ENCODE measurements at regions not wholly inside any gene's neighbourhood (a gene's known extent, or its start where the extent isn't known, plus 50 kb on each side); places are given as distances from the start of the nearest gene placed in this dataset.

DNA sequence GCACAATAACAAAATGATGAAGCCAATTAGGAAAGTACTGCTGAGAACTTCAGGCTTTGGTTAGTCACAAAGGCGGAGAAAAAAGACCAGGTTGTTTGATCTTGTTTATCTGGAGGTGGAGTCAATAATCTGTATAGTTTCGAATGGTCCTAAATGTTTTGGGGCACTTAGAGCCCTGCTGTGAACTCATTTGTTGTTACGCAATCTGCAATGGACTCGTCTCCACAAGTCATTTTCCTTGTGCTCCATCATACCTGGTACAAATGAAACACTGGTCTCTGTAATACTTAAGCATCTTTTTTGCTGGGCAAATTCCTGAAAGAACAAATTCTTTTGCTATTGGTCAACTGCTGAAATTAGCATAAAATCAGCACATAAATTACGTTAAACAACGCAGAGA is 430.5 kb downstream of the GATA3 start:
- H3K27ac ChIP-seq (ENCODE audit: low read length) = no peak overlapping the region
- Mint-ChIP-seq H3K4me3 (no peak overlapping the region), H3K9me3 (no peaks in the 10 kb centered on the region), H3K4me1 (no peaks in the 10 kb centered on the region), H3K27ac (no peak overlapping the region), H3K27me3 (ENCODE audit: low read depth in 2 of 2) (peaks cover 23 to 51% of the 10 kb centered on the region in 2 donors), H3K36me3 (no peaks in the 10 kb centered on the region)
- H3K36me3 ChIP-seq (ENCODE audit: control insufficient read depth, insufficient read depth, low read length) = no peaks in the 10 kb centered on the region
- 96% methylated on average over 6 of the region's 6 CpGs for WGBS (ENCODE audit: insufficient coverage)
- H3K27me3 ChIP-seq (ENCODE audit: control insufficient read depth, insufficient read depth, low read length) = peaks cover 7% of the 10 kb centered on the region
- no peak overlapping the region for H3K4me3 ChIP-seq (ENCODE audit: low read length)
- TF ChIP-seq, protein P1, sequence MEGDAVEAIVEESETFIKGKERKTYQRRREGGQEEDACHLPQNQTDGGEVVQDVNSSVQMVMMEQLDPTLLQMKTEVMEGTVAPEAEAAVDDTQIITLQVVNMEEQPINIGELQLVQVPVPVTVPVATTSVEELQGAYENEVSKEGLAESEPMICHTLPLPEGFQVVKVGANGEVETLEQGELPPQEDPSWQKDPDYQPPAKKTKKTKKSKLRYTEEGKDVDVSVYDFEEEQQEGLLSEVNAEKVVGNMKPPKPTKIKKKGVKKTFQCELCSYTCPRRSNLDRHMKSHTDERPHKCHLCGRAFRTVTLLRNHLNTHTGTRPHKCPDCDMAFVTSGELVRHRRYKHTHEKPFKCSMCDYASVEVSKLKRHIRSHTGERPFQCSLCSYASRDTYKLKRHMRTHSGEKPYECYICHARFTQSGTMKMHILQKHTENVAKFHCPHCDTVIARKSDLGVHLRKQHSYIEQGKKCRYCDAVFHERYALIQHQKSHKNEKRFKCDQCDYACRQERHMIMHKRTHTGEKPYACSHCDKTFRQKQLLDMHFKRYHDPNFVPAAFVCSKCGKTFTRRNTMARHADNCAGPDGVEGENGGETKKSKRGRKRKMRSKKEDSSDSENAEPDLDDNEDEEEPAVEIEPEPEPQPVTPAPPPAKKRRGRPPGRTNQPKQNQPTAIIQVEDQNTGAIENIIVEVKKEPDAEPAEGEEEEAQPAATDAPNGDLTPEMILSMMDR (IDR thresholded peaks at IDR 0.05) = no peak
- no peaks in the 10 kb centered on the region for H3K9me3 ChIP-seq (ENCODE audit: control insufficient read depth, insufficient read depth, low read length)
- intact Hi-C loops (cut with micrococcal nuclease) = no loop called here
- no peaks in the 10 kb centered on the region for H3K4me1 ChIP-seq (ENCODE audit: control insufficient read depth, insufficient read depth, low read length)
- ATAC-seq (no peak), DNase-seq (no peak)

DNA sequence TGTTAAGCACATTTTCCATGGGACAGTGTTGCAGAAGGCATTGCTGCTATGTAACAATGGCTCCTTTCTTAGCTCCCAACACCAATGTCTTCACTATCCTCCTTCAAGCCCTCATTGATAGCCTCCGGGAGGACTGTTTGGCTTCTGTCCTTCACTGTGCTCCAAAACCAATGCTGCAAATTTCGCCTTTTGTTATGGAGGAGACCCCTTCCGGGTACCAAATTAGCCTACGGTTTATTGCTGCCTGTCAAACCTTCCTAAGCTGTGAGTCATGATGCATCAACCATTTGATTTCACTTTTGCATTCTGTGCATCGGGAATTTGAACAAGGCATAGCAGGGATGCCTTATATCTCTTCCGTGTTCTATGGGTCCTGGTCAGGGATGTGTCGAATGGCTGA is 432.9 kb downstream of the GATA3 start:
- intact Hi-C loops (cut with micrococcal nuclease) = no loop called here
- H3K4me1 ChIP-seq (ENCODE audit: control insufficient read depth, insufficient read depth, low read length) = no peaks in the 10 kb centered on the region
- ATAC-seq = no peak
- no peaks in the 10 kb centered on the region for H3K36me3 ChIP-seq (ENCODE audit: control insufficient read depth, insufficient read depth, low read length)
- Mint-ChIP-seq H3K4me3 (no peak overlapping the region), H3K27me3 (ENCODE audit: low read depth in 2 of 2) (peaks cover 16 to 38% of the 10 kb centered on the region in 2 donors), H3K4me1 (no peaks in the 10 kb centered on the region), H3K27ac (no peak overlapping the region), H3K36me3 (no peaks in the 10 kb centered on the region), H3K9me3 (no peaks in the 10 kb centered on the region)
- TF ChIP-seq, protein P1 (IDR thresholded peaks at IDR 0.05) = no peak
- H3K4me3 ChIP-seq (ENCODE audit: low read length) = no peak overlapping the region
- no peaks in the 10 kb centered on the region for H3K9me3 ChIP-seq (ENCODE audit: control insufficient read depth, insufficient read depth, low read length)
- H3K27ac ChIP-seq (ENCODE audit: low read length) = no peak overlapping the region
- WGBS (ENCODE audit: insufficient coverage) = 94% methylated on average over 7 of the region's 7 CpGs
- no peak for DNase-seq
- peaks cover 5% of the 10 kb centered on the region for H3K27me3 ChIP-seq (ENCODE audit: control insufficient read depth, insufficient read depth, low read length)

DNA sequence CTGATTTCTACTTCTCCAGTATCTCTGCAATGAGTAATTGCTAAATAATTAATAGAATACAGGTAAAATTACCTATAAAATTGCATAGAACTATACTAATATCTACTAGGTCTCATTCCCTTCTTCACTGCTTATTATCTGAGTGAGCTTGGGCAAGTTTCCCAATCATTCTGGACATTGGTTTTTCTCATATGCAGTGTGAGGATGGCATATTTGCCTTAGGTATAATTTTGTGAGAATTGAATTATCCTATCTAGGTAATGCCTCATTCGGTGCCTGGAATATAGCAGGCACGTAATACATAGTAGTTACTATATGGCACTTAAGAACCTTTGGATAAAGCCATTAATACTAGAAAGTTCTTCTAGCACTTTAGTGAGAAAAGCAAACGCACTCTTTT is 434.7 kb downstream of the GATA3 start:
- Histone ChIP-seq H3K9me3 (ENCODE audit: control insufficient read depth, insufficient read depth, low read length) (no peaks in the 10 kb centered on the region), H3K36me3 (ENCODE audit: control insufficient read depth, insufficient read depth, low read length) (no peaks in the 10 kb centered on the region), H3K27me3 (ENCODE audit: control insufficient read depth, insufficient read depth, low read length) (peaks cover 3% of the 10 kb centered on the region), H3K27ac (ENCODE audit: low read length) (no peak overlapping the region), H3K4me1 (ENCODE audit: control insufficient read depth, insufficient read depth, low read length) (no peaks in the 10 kb centered on the region), H3K4me3 (ENCODE audit: low read length) (no peak overlapping the region)
- ATAC-seq (no peak), DNase-seq (no peak)
- no peaks in the 10 kb centered on the region for H3K4me1 Mint-ChIP-seq
- 93% methylated on average over 3 of the region's 3 CpGs for WGBS (ENCODE audit: insufficient coverage)
- no peak overlapping the region for H3K4me3 Mint-ChIP-seq
- H3K36me3 Mint-ChIP-seq = no peaks in the 10 kb centered on the region
- H3K9me3 Mint-ChIP-seq = no peaks in the 10 kb centered on the region
- H3K27me3 Mint-ChIP-seq (ENCODE audit: low read depth in 2 of 2) = peaks cover 23 to 35% of the 10 kb centered on the region in 2 donors
- H3K27ac Mint-ChIP-seq = no peak overlapping the region
- intact Hi-C loops (cut with micrococcal nuclease) = no loop called here
- TF ChIP-seq, protein P1 (IDR thresholded peaks at IDR 0.05) = no peak

DNA sequence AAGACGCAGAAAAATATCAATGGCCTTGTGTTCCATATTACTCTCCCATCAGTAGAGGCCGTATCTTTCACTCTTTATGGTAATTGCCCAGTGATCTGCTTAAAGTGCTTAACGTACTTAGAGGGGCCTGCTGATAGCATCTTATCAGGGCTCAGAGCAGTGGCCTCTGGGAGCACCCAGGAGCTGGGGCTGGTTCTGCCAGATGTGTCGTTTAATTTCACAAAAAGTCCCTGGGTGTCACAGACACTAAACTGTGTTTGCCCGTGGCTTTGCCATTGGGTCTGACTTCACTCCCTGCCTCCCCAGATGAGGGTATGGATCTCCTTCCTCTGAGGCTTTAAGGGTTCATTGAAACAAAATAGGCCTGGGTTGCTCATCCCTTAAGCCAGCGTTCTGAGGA is 435.3 kb downstream of the GATA3 start:
- intact Hi-C loops (cut with micrococcal nuclease) = loop anchor here (10.0 kb wide), 1 partner anchor 615 kb away; no protein-coding TSS in a partner anchor
- Mint-ChIP-seq H3K4me1 (no peaks in the 10 kb centered on the region), H3K27me3 (ENCODE audit: low read depth in 2 of 2) (peaks cover 25 to 39% of the 10 kb centered on the region in 2 donors), H3K4me3 (no peak overlapping the region), H3K36me3 (no peaks in the 10 kb centered on the region), H3K27ac (no peak overlapping the region), H3K9me3 (no peaks in the 10 kb centered on the region)
- no peak overlapping the region for H3K4me3 ChIP-seq (ENCODE audit: low read length)
- ATAC-seq (no peak), DNase-seq (no peak)
- TF ChIP-seq, protein P1 (IDR thresholded peaks at IDR 0.05) = no peak
- no peaks in the 10 kb centered on the region for H3K4me1 ChIP-seq (ENCODE audit: control insufficient read depth, insufficient read depth, low read length)
- H3K36me3 ChIP-seq (ENCODE audit: control insufficient read depth, insufficient read depth, low read length) = no peaks in the 10 kb centered on the region
- peaks cover 3% of the 10 kb centered on the region for H3K27me3 ChIP-seq (ENCODE audit: control insufficient read depth, insufficient read depth, low read length)
- 97% methylated on average over 6 of the region's 6 CpGs for WGBS (ENCODE audit: insufficient coverage)
- H3K27ac ChIP-seq (ENCODE audit: low read length) = no peak overlapping the region
- no peaks in the 10 kb centered on the region for H3K9me3 ChIP-seq (ENCODE audit: control insufficient read depth, insufficient read depth, low read length)
